GM12878 (cell line): ENCODE measurements at regions not wholly inside any gene's neighbourhood (a gene's known extent, or its start where the extent isn't known, plus 50 kb on each side); places are given as distances from the start of the nearest gene placed in this dataset.
"Not testable (repeated sequence)": the region's sequence is repeated elsewhere in the genome, so short reads cannot be mapped to it uniquely, and the experiment has no call there.

ENCODE experiments used
- ATAC-seq: fragments of 200-7000 bp; cut with Tn5 transposase; 3 replicates; pipeline ENCODE4 v1.9.1; 2020; ENCODE audit warnings: mild to moderate bottlenecking, moderate library complexity
- BruUV-seq: library from RNA; stranded (reverse); fragments of 400-500 nt; replicated peaks from 2 replicates; lab custom pipeline; 2021; lab: Mats Ljungman, UMichigan
- CTCF ChIA-PET: fragments of 300-600 bp; sonication (Branson Sonifier 250); formaldehyde crosslinking; extraction: SDS; loops from one replicate; lab custom pipeline; 2021; ENCODE audit warnings: inconsistent platforms; lab: Yijun Ruan, JAX
- POLR2A ChIA-PET: fragments of 350-600 bp; formaldehyde crosslinking; extraction: SDS; loops from one replicate; lab custom pipeline; 2021; ENCODE audit warnings: inconsistent platforms; lab: Charles Lee
- RAD21 ChIA-PET: fragments of 300-600 bp; sonication (Branson Sonifier 250); formaldehyde crosslinking; loops from one replicate; lab custom pipeline; 2023; ENCODE audit warnings: antibody characterized with exemption; ENCODE audit not compliant: unreplicated experiment; lab: Charles Lee
- SMC1A ChIA-PET: fragments of 300-600 bp; sonication (Branson Sonifier 250); formaldehyde crosslinking; loops from one replicate; lab custom pipeline; 2023; ENCODE audit not compliant: unreplicated experiment, uncharacterized antibody; lab: Charles Lee
- DNase-seq: peaks from one replicate; pipeline ENCODE4 v3.0.0-alpha.2; 2011; ENCODE audit warnings: low read depth, low spot score
- FAIRE-seq: peaks from 3 replicates; lab custom pipeline; 2011; peaks lifted over from hg19 to GRCh38; lab: Jason Lieb, UNC
- H2AFZ ChIP-seq: 2 replicates; pipeline ENCODE4 v1.6.0; 2011; ENCODE audit warnings: low read depth, low read length, control low read depth; ENCODE audit not compliant: control insufficient read depth
- H3K27ac ChIP-seq: 2 replicates; pipeline ENCODE4 v1.5.1; 2011; ENCODE audit warnings: control low read depth; ENCODE audit not compliant: control insufficient read depth, insufficient read depth
- H3K27me3 ChIP-seq, 2 experiments: replicated peaks in 1 of 2; 2 replicates each; pipeline versions ENCODE4 v1.6.0 to v1.6.1; 2011; ENCODE audit warnings: low read length in 1 of 2; ENCODE audit not compliant: control insufficient read depth in 2 of 2, insufficient read depth in 2 of 2
- H3K36me3 ChIP-seq, 2 experiments: 2 replicates each; pipeline ENCODE4 v1.5.1; 2011; ENCODE audit warnings: low read length in 1 of 2; ENCODE audit not compliant: control insufficient read depth in 2 of 2, insufficient read depth in 2 of 2
- H3K4me1 ChIP-seq: 2 replicates; pipeline ENCODE4 v1.6.1; 2011; ENCODE audit warnings: mild to moderate bottlenecking, low read length, moderate library complexity, mixed read lengths; ENCODE audit not compliant: control insufficient read depth, insufficient read depth
- H3K4me2 ChIP-seq: 2 replicates; pipeline ENCODE4 v1.6.0; 2011; ENCODE audit warnings: control low read depth; ENCODE audit not compliant: control insufficient read depth, insufficient read depth
- H3K4me3 ChIP-seq: fragments of 200-600 bp; sonication (generic); 2 replicates; pipeline ENCODE4 v1.5.1; 2016
- H3K79me2 ChIP-seq: 2 replicates; pipeline ENCODE4 v1.6.0; 2011; ENCODE audit warnings: low read length; ENCODE audit not compliant: control insufficient read depth, insufficient read depth
- H3K9ac ChIP-seq: 2 replicates; pipeline ENCODE4 v1.8.0; 2011; ENCODE audit warnings: low read length, control low read depth, mixed read lengths; ENCODE audit not compliant: control insufficient read depth, insufficient read depth
- H3K9me3 ChIP-seq: replicated peaks from 3 replicates; pipeline ENCODE4 v1.5.1; 2011; ENCODE audit warnings: mild to moderate bottlenecking, low read length; ENCODE audit not compliant: control insufficient read depth, insufficient read depth
- H4K20me1 ChIP-seq: 2 replicates; pipeline ENCODE4 v1.6.0; 2011; ENCODE audit not compliant: control insufficient read depth, insufficient read depth
- BRCA1 ChIP-seq: IDR thresholded peaks from 2 replicates; pipeline ENCODE4 v1.6.1; 2011; ENCODE audit warnings: low read depth, low read length, improper control_type of control experiment
- CREM ChIP-seq: IDR thresholded peaks from 2 replicates; pipeline ENCODE4 v1.6.1; 2014; ENCODE audit warnings: antibody characterized with exemption, low read depth
- HDGF ChIP-seq: fragments of 450-650 bp; IDR thresholded peaks from 2 replicates; pipeline ENCODE4 v1.6.1; 2016; ENCODE audit warnings: antibody characterized with exemption
- JUND ChIP-seq: IDR thresholded peaks from 2 replicates; pipeline ENCODE4 v1.6.1; 2012; ENCODE audit warnings: low read depth, mild to moderate bottlenecking, low read length, improper control_type of control experiment, moderate library complexity
- MTA2 ChIP-seq: fragments of 450-650 bp; IDR thresholded peaks from 2 replicates; pipeline ENCODE4 v1.6.1; 2016; ENCODE audit warnings: low read depth, mild to moderate bottlenecking, moderate library complexity
- MYB ChIP-seq: fragments of 150-350 bp; IDR thresholded peaks from 2 replicates; pipeline ENCODE4 v1.6.1; 2014; ENCODE audit warnings: mild to moderate bottlenecking, low read depth, low read length, borderline replicate concordance
- NFXL1 ChIP-seq: fragments of 450-650 bp; IDR thresholded peaks from 2 replicates; pipeline ENCODE4 v1.6.1; 2017; ENCODE audit warnings: antibody characterized with exemption, mild to moderate bottlenecking, borderline replicate concordance
- POU2F2 ChIP-seq: IDR thresholded peaks from 3 replicates; pipeline ENCODE4 v1.6.1; 2011; ENCODE audit warnings: low read depth, mild to moderate bottlenecking, low read length, borderline replicate concordance
- RELA ChIP-seq: fragments of 450-650 bp; IDR thresholded peaks from 2 replicates; pipeline ENCODE4 v1.8.0; 2014; ENCODE audit warnings: borderline replicate concordance; ENCODE audit not compliant: partially characterized antibody
- WRNIP1 ChIP-seq: IDR thresholded peaks from 2 replicates; pipeline ENCODE4 v1.6.1; 2011; ENCODE audit warnings: low read depth, low read length, improper control_type of control experiment, borderline replicate concordance
- ZNF207 ChIP-seq: fragments of 450-650 bp; IDR thresholded peaks from 2 replicates; pipeline ENCODE4 v1.6.1; 2014; ENCODE audit warnings: antibody characterized with exemption, mild to moderate bottlenecking, borderline replicate concordance
- WGBS: methylation state at CpG from one replicate; pipeline ENCODE4 v1.1.6; 2016; ENCODE audit warnings: low lambda C conversion rate; ENCODE audit not compliant: insufficient replicate concordance, insufficient coverage; ENCODE audit errors: missing lambda C conversion rate; 5-methylcytosine and 5-hydroxymethylcytosine counted together
- in situ Hi-C: fragments of 300-500 bp; cut with MboI; formaldehyde crosslinking; loops from 9 replicates; pipeline ENCODE4 v1.14.3; 2018; ENCODE audit warnings: mixed read lengths
- intact Hi-C: fragments of 100-400 bp; cut with micrococcal nuclease; formaldehyde crosslinking; loops from one replicate; pipeline ENCODE4 v1.14.2; 2022; ENCODE audit not compliant: unreplicated experiment
- TF ChIP-seq, protein P1 (sequence below): fragments of 450-650 bp; IDR thresholded peaks from 2 replicates; pipeline ENCODE4 v1.6.1; 2014; ENCODE audit warnings: mild to moderate bottlenecking
- TF ChIP-seq, protein P2 (sequence below): fragments of 450-650 bp; IDR thresholded peaks from 2 replicates; pipeline ENCODE4 v1.6.1; 2016; ENCODE audit warnings: mild to moderate bottlenecking

DNA sequence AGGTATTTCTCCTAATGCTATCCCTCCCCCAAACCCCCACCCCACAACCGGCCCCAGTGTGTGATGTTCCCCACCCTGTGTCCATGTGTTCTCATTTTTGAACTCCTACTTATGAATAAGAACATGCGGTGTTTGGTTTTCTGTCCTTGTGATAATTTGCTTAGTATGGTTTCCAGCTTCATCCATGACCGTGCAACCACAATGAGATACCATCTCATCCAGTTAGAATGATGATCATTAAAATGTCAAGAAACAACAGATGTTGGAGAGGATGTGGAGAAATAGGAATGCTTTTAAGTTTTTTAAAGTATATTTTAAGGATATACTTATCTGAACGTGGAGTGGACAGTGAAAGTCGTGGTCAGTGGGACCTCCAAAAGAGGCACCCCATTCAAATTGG, 745.0 kb upstream of the AMELY start (continued):
- TF ChIP-seq HDGF (no peak), WRNIP1 (no peak), POU2F2 (no peak)

DNA sequence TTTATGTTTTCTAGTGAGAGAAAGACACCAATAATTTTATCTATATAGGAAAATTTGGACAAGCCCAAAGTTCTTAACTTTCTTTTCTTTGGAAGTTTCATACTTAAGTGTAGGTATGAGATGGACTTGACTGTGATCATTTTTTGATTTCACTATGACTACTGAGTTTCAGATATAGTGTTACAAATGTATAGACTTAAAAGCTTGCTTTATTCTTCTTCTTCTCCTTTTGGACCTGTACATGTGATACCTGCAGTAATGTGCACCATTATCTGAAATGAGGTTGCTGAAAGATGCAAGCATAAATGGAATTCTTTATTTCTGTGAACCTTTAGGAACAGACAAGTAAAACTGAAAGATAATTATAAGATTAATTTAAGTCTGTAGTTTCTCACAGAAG, 743.4 kb upstream of the AMELY start:
- CTCF ChIA-PET = no interaction called here
- FAIRE-seq = no peak
- no peaks in the 10 kb centered on the region for H3K9me3 ChIP-seq
- TF ChIP-seq, protein P1, sequence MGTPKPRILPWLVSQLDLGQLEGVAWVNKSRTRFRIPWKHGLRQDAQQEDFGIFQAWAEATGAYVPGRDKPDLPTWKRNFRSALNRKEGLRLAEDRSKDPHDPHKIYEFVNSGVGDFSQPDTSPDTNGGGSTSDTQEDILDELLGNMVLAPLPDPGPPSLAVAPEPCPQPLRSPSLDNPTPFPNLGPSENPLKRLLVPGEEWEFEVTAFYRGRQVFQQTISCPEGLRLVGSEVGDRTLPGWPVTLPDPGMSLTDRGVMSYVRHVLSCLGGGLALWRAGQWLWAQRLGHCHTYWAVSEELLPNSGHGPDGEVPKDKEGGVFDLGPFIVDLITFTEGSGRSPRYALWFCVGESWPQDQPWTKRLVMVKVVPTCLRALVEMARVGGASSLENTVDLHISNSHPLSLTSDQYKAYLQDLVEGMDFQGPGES = no peak
- TF ChIP-seq CREM (no peak), JUND (no peak), MTA2 (no peak), RELA (no peak), MYB (no peak), ZNF207 (no peak), NFXL1 (no peak), BRCA1 (no peak)
- TF ChIP-seq, protein P2, sequence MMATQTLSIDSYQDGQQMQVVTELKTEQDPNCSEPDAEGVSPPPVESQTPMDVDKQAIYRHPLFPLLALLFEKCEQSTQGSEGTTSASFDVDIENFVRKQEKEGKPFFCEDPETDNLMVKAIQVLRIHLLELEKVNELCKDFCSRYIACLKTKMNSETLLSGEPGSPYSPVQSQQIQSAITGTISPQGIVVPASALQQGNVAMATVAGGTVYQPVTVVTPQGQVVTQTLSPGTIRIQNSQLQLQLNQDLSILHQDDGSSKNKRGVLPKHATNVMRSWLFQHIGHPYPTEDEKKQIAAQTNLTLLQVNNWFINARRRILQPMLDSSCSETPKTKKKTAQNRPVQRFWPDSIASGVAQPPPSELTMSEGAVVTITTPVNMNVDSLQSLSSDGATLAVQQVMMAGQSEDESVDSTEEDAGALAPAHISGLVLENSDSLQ = no peak
- TF ChIP-seq, all 136 proteins: peak for 0
- H3K36me3 ChIP-seq = no peaks in the 10 kb centered on the region
- H3K27ac ChIP-seq = no peak overlapping the region
- H4K20me1 ChIP-seq = no peaks in the 10 kb centered on the region
- no peaks in the 10 kb centered on the region for H3K4me1 ChIP-seq
- H3K4me3 ChIP-seq = no peak overlapping the region
- in situ Hi-C loops = no loop called here
- POLR2A ChIA-PET = no interaction called here
- H3K27me3 ChIP-seq = no peaks in the 10 kb centered on the region
- RAD21 ChIA-PET = no interaction called here
- intact Hi-C loops = no loop called here
- ATAC-seq = no peak
- H2AFZ ChIP-seq = no peak overlapping the region
- no peak overlapping the region for H3K4me2 ChIP-seq
- no peak overlapping the region for H3K9ac ChIP-seq
- no peaks in the 10 kb centered on the region for H3K79me2 ChIP-seq
- DNase-seq = no peak
- SMC1A ChIA-PET = no interaction called here
- BruUV-seq = no TSS peak

DNA sequence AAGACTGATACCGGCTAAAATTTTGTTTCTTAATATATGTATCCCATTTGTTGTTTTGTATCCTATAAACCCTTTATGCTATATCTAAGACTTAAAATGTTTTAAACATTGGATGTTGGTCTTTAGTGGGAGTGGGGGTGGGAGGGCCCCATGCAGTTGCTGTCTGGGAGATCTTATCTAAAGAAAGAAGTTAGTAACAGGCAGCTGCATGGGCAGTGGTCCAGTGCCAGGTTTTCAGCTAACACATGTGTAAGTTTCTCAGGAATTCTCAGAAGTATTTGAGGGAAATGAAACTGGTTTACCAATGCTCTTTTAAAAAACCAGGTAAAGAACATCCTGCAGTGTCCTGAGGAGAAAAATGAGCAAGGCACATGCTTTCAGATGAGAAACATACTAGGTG, 738.3 kb upstream of the AMELY start:
- RAD21 ChIA-PET, CTCF ChIA-PET, in situ Hi-C loops: not testable (repeated sequence)

More for the DNA sequence above, 738.3 kb upstream of the AMELY start:
- H3K4me3 ChIP-seq, H3K4me1 ChIP-seq, H3K9ac ChIP-seq, H2AFZ ChIP-seq, BruUV-seq, H3K27ac ChIP-seq, SMC1A ChIA-PET, H3K4me2 ChIP-seq, H3K27me3 ChIP-seq, intact Hi-C loops, POLR2A ChIA-PET, H3K79me2 ChIP-seq, ATAC-seq, FAIRE-seq, H3K9me3 ChIP-seq, H4K20me1 ChIP-seq, DNase-seq, H3K36me3 ChIP-seq: not testable (repeated sequence)
- no CpG with 5 or more reads among the region's 1 CpG for WGBS
